WI38 (cell line): ENCODE measurements at regions not wholly inside any gene's neighbourhood (a gene's known extent, or its start where the extent isn't known, plus 50 kb on each side); places are given as distances from the start of the nearest gene placed in this dataset.

Experiments
- H3K4me3 ChIP-seq: 2 replicates; pipeline ENCODE4 v1.5.1; 2011; ENCODE audit warnings: low read depth, mild to moderate bottlenecking, control low read depth, low read length
- TF ChIP-seq, protein P1 (sequence below): IDR thresholded peaks from 2 replicates; pipeline ENCODE4 v1.5.1; 2012; ENCODE audit warnings: low read depth, mild to moderate bottlenecking, control low read depth, low read length

- TF ChIP-seq, protein P1, sequence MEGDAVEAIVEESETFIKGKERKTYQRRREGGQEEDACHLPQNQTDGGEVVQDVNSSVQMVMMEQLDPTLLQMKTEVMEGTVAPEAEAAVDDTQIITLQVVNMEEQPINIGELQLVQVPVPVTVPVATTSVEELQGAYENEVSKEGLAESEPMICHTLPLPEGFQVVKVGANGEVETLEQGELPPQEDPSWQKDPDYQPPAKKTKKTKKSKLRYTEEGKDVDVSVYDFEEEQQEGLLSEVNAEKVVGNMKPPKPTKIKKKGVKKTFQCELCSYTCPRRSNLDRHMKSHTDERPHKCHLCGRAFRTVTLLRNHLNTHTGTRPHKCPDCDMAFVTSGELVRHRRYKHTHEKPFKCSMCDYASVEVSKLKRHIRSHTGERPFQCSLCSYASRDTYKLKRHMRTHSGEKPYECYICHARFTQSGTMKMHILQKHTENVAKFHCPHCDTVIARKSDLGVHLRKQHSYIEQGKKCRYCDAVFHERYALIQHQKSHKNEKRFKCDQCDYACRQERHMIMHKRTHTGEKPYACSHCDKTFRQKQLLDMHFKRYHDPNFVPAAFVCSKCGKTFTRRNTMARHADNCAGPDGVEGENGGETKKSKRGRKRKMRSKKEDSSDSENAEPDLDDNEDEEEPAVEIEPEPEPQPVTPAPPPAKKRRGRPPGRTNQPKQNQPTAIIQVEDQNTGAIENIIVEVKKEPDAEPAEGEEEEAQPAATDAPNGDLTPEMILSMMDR: no peak
- no peak overlapping the region for H3K4me3 ChIP-seq
Observed at GRCh38 chr15:85889956-85890619, 95.4 kb upstream of the KLHL25 start.

DNA sequence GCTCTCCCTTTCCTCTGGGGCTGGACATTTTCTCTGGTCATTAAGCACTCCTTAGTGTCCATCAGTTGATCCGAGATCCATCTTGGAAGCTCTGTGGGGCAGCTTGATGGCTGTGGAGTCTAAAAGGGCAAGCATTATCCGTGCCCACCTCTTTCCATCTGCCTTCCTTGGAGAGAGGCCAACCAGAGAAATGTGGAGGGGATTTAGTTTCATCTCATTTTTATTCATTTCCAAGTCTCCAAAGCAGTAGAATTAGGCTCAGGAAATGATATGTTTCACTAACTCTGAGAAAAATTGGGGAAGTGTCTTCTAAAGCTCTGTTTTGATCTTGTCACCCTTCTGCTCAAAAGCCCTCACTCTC, 95.9 kb upstream of the KLHL25 start:
- no peak overlapping the region for H3K4me3 ChIP-seq
- TF ChIP-seq, protein P1: no peak

- no peak overlapping the region for H3K4me3 ChIP-seq
- TF ChIP-seq, protein P1: no peak
Observed at GRCh38 chr15:85891470-85891869, 96.7 kb upstream of the KLHL25 start.

DNA sequence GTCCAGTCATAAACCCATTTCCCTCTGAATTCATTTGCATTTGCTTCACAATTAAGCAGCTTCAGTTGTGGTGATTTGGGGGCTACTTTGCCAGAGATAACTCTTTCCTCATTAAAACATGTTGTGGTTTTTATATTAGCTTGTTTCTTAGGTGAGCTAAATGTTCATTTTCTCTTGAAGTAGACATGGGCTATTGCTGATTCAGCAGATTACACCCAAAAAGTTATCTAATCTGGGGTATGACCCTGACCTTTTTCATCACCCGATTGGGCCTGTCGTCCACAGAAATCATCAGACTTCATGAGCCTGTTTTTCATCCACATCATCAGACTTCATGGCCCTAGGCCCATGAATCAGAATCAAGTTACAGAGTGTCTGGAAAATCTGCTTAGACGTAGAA, 97.5 kb upstream of the KLHL25 start:
- TF ChIP-seq, protein P1: no peak
- H3K4me3 ChIP-seq: no peak overlapping the region

DNA sequence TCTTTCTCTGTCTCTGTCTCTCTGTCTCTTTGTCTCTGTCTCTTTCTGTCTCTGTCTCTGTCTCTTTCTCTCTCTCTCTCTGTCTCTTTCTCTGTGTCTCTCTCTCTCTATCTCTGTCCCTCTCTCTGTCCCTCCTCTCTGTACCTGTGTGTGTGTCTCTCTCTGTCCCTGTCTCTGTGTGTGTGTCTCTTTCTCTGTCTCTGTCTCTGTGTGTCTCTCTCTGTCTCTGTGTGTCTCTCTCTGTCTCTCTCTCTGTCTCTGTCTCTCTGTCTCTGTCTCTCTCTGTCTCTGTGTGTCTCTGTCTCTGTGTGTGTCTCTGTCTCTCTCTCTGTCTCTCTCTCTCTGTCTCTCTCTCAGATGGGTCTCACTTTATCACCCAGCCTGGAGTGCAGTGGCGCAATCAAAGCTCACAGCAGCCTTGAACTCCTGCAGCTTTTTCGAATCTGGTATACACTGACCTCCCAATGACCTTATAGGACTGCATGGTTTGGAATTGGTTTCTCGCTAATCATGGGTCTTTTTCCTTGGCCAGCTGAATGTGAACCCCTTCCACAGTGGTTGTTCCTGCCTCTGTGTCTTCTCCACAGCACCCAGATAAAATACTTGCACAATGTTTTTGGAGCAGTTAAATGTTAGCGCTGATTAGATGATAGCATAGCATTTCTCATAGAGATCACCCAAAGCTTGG, 102.6 kb upstream of the KLHL25 start:
- H3K4me3 ChIP-seq: no peak overlapping the region
- TF ChIP-seq, protein P1: no peak

DNA sequence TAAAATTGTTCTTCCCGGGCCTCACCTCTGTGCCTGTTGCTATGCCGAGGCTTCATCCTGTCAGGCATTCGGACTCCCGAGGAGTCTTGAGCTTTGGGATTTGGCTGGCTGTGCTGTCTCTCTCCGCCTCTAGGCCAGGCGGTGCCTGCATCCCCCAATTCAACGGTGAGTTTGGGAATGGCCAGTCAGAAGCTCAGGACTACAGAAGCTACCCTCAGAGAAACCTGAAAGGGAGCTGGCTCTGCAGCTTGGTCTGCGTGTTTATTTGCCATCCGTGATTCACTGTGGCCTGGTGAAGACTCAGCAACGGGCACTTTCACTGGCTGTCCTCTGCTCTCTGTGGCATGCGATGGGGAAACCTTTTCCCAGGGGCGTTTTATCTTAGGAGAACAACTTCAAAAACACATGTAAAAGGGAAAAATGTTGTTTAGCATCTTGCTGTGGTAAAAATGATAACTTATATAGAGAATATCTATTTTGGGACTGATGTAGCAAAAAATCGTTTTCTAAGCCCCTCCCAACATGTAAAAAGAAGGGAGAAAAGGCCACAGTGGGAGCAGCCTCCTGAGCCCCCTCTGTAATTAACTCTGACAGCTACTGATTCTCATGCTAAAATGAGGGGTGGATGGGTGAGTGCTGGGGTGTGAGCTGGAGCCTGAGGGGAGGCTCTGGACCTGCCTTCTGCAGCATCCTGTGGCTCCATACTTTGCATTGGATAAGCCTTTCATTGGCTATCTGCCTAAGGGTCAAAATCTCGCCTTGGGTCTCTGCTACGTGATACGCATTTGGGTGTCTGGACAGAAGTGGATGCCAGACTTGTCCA, 103.4 kb upstream of the KLHL25 start:
- TF ChIP-seq, protein P1: no peak

DNA sequence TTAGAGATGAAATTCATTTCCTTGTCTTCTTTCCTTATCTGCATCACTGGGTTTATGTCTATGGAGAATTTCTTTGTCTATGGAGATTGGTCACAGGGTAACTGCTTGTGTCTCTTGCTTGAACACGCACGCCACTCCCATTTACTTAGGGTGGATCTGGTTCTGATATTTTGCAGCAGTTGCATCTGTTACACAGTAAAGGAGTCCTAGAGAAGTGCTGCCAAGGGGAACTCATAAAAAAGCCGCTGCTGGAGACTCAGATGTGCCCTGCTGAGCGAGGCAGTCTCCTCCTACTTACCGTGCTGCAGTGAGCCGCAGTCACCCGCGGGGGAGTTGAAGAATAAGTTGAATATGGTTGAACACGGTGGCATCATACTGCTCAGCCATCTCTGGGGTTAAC, 105.2 kb upstream of the KLHL25 start:
- no peak overlapping the region for H3K4me3 ChIP-seq
- TF ChIP-seq, protein P1: no peak

More for the DNA sequence above, 103.4 kb upstream of the KLHL25 start:
- no peak overlapping the region for H3K4me3 ChIP-seq
